Sigmoid colon (tissue), 6 donors: ENCODE measurements at regions not wholly inside any gene's neighbourhood (a gene's known extent, or its start where the extent isn't known, plus 50 kb on each side); places are given as distances from the start of the nearest gene placed in this dataset.

Experiments
- DNase-seq: peaks from one replicate; pipeline ENCODE4 v3.0.0-alpha.2; 2019
- H3K27ac ChIP-seq, 4 donors: fragments of 200-600 bp; sonication (generic); one replicate each; pipeline ENCODE4 v1.5.1; 2016 to 2019; ENCODE audit warnings: mild to moderate bottlenecking in 1 of 4
- H3K27me3 ChIP-seq, 3 donors: fragments of 200-600 bp; sonication (generic); one replicate each; pipeline ENCODE4 v1.5.1; 2019; ENCODE audit warnings: mild to moderate bottlenecking in 1 of 3
- H3K36me3 ChIP-seq, 4 donors: fragments of 200-600 bp; sonication (generic); one replicate each; pipeline ENCODE4 v1.5.1; 2016 to 2019
- H3K4me1 ChIP-seq, 4 donors: fragments of 200-600 bp; sonication (generic); one replicate each; pipeline ENCODE4 v1.5.1; 2017 to 2019
- H3K4me3 ChIP-seq, 4 donors: fragments of 200-600 bp; sonication (generic); one replicate each; pipeline ENCODE4 v1.5.1; 2017 to 2019; ENCODE audit warnings: mild to moderate bottlenecking in 2 of 4, moderate library complexity in 1 of 4
- H3K9me3 ChIP-seq, 4 donors: fragments of 200-600 bp in 3 of 4; sonication (generic) in 3 of 4; one replicate each; pipeline versions ENCODE4 v1.5.1 to v1.6.1; 2013 to 2019
- CTCF ChIP-seq, 4 experiments: fragments of 450-650 bp in 3 of 4; fragments of 200-600 bp in 1 of 4; IDR thresholded peaks; one replicate each; pipeline ENCODE4 v1.5.1; 2016 to 2019; ENCODE audit warnings: antibody characterized with exemption in 4 of 4, mild to moderate bottlenecking in 3 of 4, moderate library complexity in 2 of 4
- EP300 ChIP-seq, 4 donors: sonication (generic); formaldehyde crosslinking; IDR thresholded peaks; one replicate each; pipeline ENCODE4 v1.6.1; 2017; ENCODE audit warnings: antibody characterized with exemption in 4 of 4
- POLR2A ChIP-seq, 2 donors: fragments of 450-650 bp; IDR thresholded peaks; one replicate each; pipeline ENCODE4 v1.6.1; 2016; ENCODE audit warnings: antibody characterized with exemption in 2 of 2, mild to moderate bottlenecking in 2 of 2, moderate library complexity in 2 of 2
- POLR2AphosphoS5 ChIP-seq, 4 donors: sonication (generic); formaldehyde crosslinking; IDR thresholded peaks; one replicate each; pipeline ENCODE4 v1.6.1; 2017; ENCODE audit warnings: antibody characterized with exemption in 4 of 4
- WGBS, 2 donors: extraction: QIAGEN DNeasy Blood & Tissue Kit; methylation state at CpG; one replicate each; pipeline ENCODE4 v1.1.7; 2013; 5-methylcytosine and 5-hydroxymethylcytosine counted together
- intact Hi-C: fragments of 100-400 bp; cut with DNase I; formaldehyde crosslinking; loops from one replicate; pipeline ENCODE4 v1.15.1; 2023
- donor health status: healthy with polysubstance abuse.
- donor health status: healthy.

GRCh38 chr3:111324151-111324550 is 217.8 kb upstream of the CD96 start:
- WGBS, 2 donors, result 15 to 25% methylated on average over 2 of the region's 2 CpGs

GRCh38 chr3:111324645-111325044 is 217.4 kb upstream of the CD96 start:
- Histone ChIP-seq H3K27ac (no peak overlapping the region), H3K9me3 (no peaks in the 10 kb centered on the region), H3K4me1 (no peaks in the 10 kb centered on the region), H3K27me3 (no peaks in the 10 kb centered on the region), H3K36me3 (no peaks in the 10 kb centered on the region), H3K4me3 (no peak overlapping the region)
- WGBS, 2 donors, result 68 to 90% methylated on average over 1 of the region's 1 CpG
- no peak for DNase-seq
- intact Hi-C loops, result no loop called here
- TF ChIP-seq POLR2A (IDR thresholded peaks at IDR 0.05) (no peak), EP300 (IDR thresholded peaks at IDR 0.05) (no peak), CTCF (IDR thresholded peaks at IDR 0.05) (no peak), POLR2AphosphoS5 (IDR thresholded peaks at IDR 0.05) (no peak)

More at GRCh38 chr3:111324151-111324550, 217.8 kb upstream of the CD96 start:
- intact Hi-C loops, result no loop called here
- H3K36me3 ChIP-seq, result no peaks in the 10 kb centered on the region
- H3K4me1 ChIP-seq, result no peaks in the 10 kb centered on the region
- H3K9me3 ChIP-seq, result no peaks in the 10 kb centered on the region
- no peak overlapping the region for H3K27ac ChIP-seq
- H3K27me3 ChIP-seq, result no peaks in the 10 kb centered on the region
- TF ChIP-seq EP300 (IDR thresholded peaks at IDR 0.05) (no peak), POLR2A (IDR thresholded peaks at IDR 0.05) (no peak), POLR2AphosphoS5 (IDR thresholded peaks at IDR 0.05) (no peak), CTCF (IDR thresholded peaks at IDR 0.05) (no peak)
- no peak for DNase-seq
- no peak overlapping the region for H3K4me3 ChIP-seq

GRCh38 chr3:111325160-111325718 is 216.8 kb upstream of the CD96 start:
- Histone ChIP-seq H3K36me3 (no peaks in the 10 kb centered on the region), H3K27ac (no peak overlapping the region), H3K4me3 (no peak overlapping the region), H3K27me3 (no peaks in the 10 kb centered on the region), H3K9me3 (no peaks in the 10 kb centered on the region), H3K4me1 (no peaks in the 10 kb centered on the region)
- TF ChIP-seq CTCF (IDR thresholded peaks at IDR 0.05) (no peak), EP300 (IDR thresholded peaks at IDR 0.05) (no peak), POLR2AphosphoS5 (IDR thresholded peaks at IDR 0.05) (no peak), POLR2A (IDR thresholded peaks at IDR 0.05) (no peak)
- 93% methylated on average over 4 of the region's 4 CpGs for WGBS, 2 donors
- intact Hi-C loops, result no loop called here
- DNase-seq, result no peak

GRCh38 chr3:111326144-111326995 is 215.6 kb upstream of the CD96 start:
- intact Hi-C loops, result no loop called here
- TF ChIP-seq POLR2A (IDR thresholded peaks at IDR 0.05), result no peak
- no peak for TF ChIP-seq CTCF (IDR thresholded peaks at IDR 0.05)
- no peak for TF ChIP-seq EP300 (IDR thresholded peaks at IDR 0.05)
- no peak for TF ChIP-seq POLR2AphosphoS5 (IDR thresholded peaks at IDR 0.05)
- Histone ChIP-seq H3K9me3 (no peaks in the 10 kb centered on the region), H3K27me3 (no peaks in the 10 kb centered on the region), H3K4me1 (no peaks in the 10 kb centered on the region), H3K4me3 (no peak overlapping the region), H3K27ac (no peak overlapping the region), H3K36me3 (no peaks in the 10 kb centered on the region)
- no peak for DNase-seq
- 85 to 90% methylated on average over 4 of the region's 4 CpGs for WGBS, 2 donors
